GM12892 (cell line): ENCODE measurements at regions not wholly inside any gene's neighbourhood (a gene's known extent, or its start where the extent isn't known, plus 50 kb on each side); places are given as distances from the start of the nearest gene placed in this dataset.

Experiments used
- POLR2A ChIP-seq: IDR thresholded peaks from 2 replicates; pipeline ENCODE4 v1.6.1; 2011; ENCODE audit warnings: low read depth, low read length, control low read depth
- POLR2AphosphoS5 ChIP-seq: IDR thresholded peaks from 2 replicates; pipeline ENCODE4 v1.6.1; 2011; ENCODE audit warnings: low read depth, low read length, control low read depth
- TAF1 ChIP-seq: IDR thresholded peaks from 2 replicates; pipeline ENCODE4 v1.6.1; 2011; ENCODE audit warnings: low read depth, mild to moderate bottlenecking, control low read depth, low read length, borderline replicate concordance

- TF ChIP-seq POLR2A (no peak), POLR2AphosphoS5 (no peak), TAF1 (no peak)
Observed at GRCh38 chr16:62586128-62586862, 550.1 kb upstream of the CDH8 start.
